AG04450 (cell line): ENCODE measurements at regions not wholly inside any gene's neighbourhood (a gene's known extent, or its start where the extent isn't known, plus 50 kb on each side); places are given as distances from the start of the nearest gene placed in this dataset.

ENCODE experiments used
- CTCF ChIA-PET: fragments of 300-600, 350-600 bp; formaldehyde crosslinking; extraction: SDS; loops from one replicate; lab custom pipeline; 2022; ENCODE audit warnings: antibody characterized with exemption, inconsistent platforms; lab: Charles Lee
- POLR2A ChIA-PET: fragments of 350-600 bp; formaldehyde crosslinking; extraction: SDS; loops from one replicate; lab custom pipeline; 2021; ENCODE audit warnings: antibody characterized with exemption, inconsistent platforms; lab: Yijun Ruan, JAX
- DNase-seq: peaks from one replicate; pipeline ENCODE4 v3.0.0-alpha.2; 2011; ENCODE audit warnings: low read depth, low spot score
- H3K27ac ChIP-seq: one replicate; pipeline ENCODE4 v1.5.1; 2012; ENCODE audit warnings: low read depth, low read length, control low read depth
- H3K27me3 ChIP-seq: one replicate; pipeline ENCODE4 v1.6.0; 2012; ENCODE audit warnings: low read length; ENCODE audit not compliant: control insufficient read depth, insufficient read depth
- H3K4me3 ChIP-seq: 2 replicates; pipeline ENCODE4 v1.5.1; 2011; ENCODE audit warnings: mild to moderate bottlenecking, low read depth, low read length, control low read depth
- H3K9me3 ChIP-seq: 2 replicates; pipeline ENCODE4 v1.5.1; 2012; ENCODE audit warnings: low read length; ENCODE audit not compliant: control insufficient read depth, insufficient read depth
- CTCF ChIP-seq: IDR thresholded peaks from 2 replicates; pipeline ENCODE4 v1.5.1; 2011; ENCODE audit warnings: low read depth, low read length, control low read depth, inconsistent platforms

- CTCF ChIA-PET, result no interaction called here
- no peaks in the 10 kb centered on the region for H3K9me3 ChIP-seq
- H3K4me3 ChIP-seq, result no peak overlapping the region
- DNase-seq, result no peak
- no peak overlapping the region for H3K27ac ChIP-seq
- POLR2A ChIA-PET, result no interaction called here
- no peak for TF ChIP-seq CTCF
- no peaks in the 10 kb centered on the region for H3K27me3 ChIP-seq
Observed at GRCh38 chr4:10316851-10317250, 140.4 kb downstream of the ZNF518B start.

GRCh38 chr4:10315638-10316037 is 141.6 kb downstream of the ZNF518B start:
- no peak for DNase-seq
- CTCF ChIA-PET, result no interaction called here
- Histone ChIP-seq H3K9me3 (no peaks in the 10 kb centered on the region), H3K27ac (no peak overlapping the region), H3K4me3 (no peak overlapping the region), H3K27me3 (no peaks in the 10 kb centered on the region)
- TF ChIP-seq CTCF, result no peak
- POLR2A ChIA-PET, result no interaction called here

DNA sequence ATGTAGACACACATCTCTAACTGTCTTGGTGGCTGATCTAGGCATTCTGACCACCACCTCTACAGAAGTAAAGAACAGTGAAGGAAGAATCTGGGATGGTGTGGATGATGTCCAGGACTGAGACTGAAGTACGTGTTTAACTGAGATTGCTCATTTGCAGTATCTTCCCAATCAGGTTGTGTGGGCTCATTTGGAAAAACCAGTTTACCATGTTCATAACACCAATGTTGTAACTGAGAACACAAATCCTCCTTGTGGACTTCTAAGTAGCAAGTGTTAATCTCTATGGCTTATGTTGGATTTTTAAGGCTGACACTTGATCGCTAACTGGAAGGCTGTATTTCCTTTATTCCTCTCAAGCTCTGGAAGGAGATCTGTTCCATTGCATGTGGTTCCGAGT is 144.7 kb downstream of the ZNF518B start:
- no peak for DNase-seq
- Histone ChIP-seq H3K27ac (no peak overlapping the region), H3K4me3 (no peak overlapping the region), H3K9me3 (no peaks in the 10 kb centered on the region), H3K27me3 (no peaks in the 10 kb centered on the region)
- ChIA-PET POLR2A (no interaction called here), CTCF (no interaction called here)
- TF ChIP-seq CTCF, result no peak

DNA sequence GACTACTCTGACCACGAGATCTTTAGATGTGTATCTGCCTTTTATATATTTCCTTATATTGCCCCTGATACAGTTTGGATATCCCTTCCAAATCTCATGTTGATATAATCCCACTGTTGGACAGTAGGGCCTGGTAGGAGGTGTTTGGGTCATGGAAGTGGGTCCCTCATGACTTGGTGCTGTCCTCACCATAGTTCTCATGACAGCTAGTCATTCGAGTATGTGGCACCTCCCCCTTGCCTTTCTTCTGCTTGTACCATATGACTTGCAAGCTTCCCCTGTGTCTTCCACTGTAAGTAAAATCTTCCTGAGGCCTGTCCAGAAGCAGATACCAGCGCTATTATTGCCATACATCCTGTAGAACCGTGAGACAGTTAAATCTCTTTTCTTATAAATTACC is 145.3 kb downstream of the ZNF518B start:
- Histone ChIP-seq H3K27ac (no peak overlapping the region), H3K27me3 (no peaks in the 10 kb centered on the region), H3K9me3 (no peaks in the 10 kb centered on the region), H3K4me3 (no peak overlapping the region)
- TF ChIP-seq CTCF, result no peak
- POLR2A ChIA-PET, result no interaction called here
- CTCF ChIA-PET, result no interaction called here
- DNase-seq, result no peak

- no peak overlapping the region for H3K27ac ChIP-seq
- H3K27me3 ChIP-seq, result no peaks in the 10 kb centered on the region
- ChIA-PET POLR2A (no interaction called here), CTCF (no interaction called here)
- TF ChIP-seq CTCF, result no peak
- no peak overlapping the region for H3K4me3 ChIP-seq
- H3K9me3 ChIP-seq, result no peaks in the 10 kb centered on the region
- DNase-seq, result no peak
Observed at GRCh38 chr4:10305816-10306215, 151.4 kb downstream of the ZNF518B start.
